ENCODE measurements at regions not wholly inside any gene's neighbourhood (a gene's known extent, or its start where the extent isn't known, plus 50 kb on each side); places are given as distances from the start of the nearest gene placed in this dataset.

DNA sequence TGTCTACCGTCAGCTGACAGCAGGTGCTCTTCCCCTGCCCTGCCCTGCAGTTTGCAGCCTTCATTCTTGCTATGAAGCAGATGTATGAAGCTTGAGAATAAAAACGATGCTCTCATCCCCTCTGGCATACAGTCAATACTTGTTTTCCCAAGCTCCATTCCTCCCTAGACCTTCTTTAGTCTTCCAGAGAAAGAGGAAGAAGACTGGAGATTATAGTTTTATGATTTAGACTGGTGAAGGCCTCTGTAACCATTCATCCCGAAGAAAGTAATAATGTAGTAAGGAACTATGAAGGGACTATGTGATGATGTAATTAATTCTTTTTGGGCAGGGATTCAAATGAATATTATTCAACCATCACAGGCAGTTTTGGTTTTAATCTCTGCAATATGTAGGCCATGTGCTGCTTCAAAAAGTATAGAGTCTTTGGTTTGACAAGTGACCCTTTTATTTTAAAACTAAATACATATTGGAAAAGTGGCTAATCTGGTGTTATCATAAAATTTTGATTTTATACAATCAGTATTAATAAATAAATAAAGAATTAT is 242.4 kb upstream of the KIAA1217 start:
- Histone ChIP-seq H3K4me3 (no peak overlapping the region), H3K36me3 (no peaks in the 10 kb centered on the region), H3K27me3 (no peaks in the 10 kb centered on the region), H3K9me3 (no peaks in the 10 kb centered on the region), H3K4me1 (no peaks in the 10 kb centered on the region), H3K27ac (no peak overlapping the region)
- intact Hi-C loops (cut with DNase I; ENCODE audit: low total_unique reads): no loop called here
- DNase-seq: no peak
- in situ Hi-C loops (cut with MboI; ENCODE audit: low sequenced_read_pairs in 4 of 4): no loop called here
- TF ChIP-seq POLR2A (IDR thresholded peaks at IDR 0.05): no peak
- TF ChIP-seq, protein P1, sequence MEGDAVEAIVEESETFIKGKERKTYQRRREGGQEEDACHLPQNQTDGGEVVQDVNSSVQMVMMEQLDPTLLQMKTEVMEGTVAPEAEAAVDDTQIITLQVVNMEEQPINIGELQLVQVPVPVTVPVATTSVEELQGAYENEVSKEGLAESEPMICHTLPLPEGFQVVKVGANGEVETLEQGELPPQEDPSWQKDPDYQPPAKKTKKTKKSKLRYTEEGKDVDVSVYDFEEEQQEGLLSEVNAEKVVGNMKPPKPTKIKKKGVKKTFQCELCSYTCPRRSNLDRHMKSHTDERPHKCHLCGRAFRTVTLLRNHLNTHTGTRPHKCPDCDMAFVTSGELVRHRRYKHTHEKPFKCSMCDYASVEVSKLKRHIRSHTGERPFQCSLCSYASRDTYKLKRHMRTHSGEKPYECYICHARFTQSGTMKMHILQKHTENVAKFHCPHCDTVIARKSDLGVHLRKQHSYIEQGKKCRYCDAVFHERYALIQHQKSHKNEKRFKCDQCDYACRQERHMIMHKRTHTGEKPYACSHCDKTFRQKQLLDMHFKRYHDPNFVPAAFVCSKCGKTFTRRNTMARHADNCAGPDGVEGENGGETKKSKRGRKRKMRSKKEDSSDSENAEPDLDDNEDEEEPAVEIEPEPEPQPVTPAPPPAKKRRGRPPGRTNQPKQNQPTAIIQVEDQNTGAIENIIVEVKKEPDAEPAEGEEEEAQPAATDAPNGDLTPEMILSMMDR (IDR thresholded peaks at IDR 0.05 in 4 of 5, conservative IDR thresholded peaks at IDR 0.05 in 1 of 5): no peak
- no peak for ATAC-seq

DNA sequence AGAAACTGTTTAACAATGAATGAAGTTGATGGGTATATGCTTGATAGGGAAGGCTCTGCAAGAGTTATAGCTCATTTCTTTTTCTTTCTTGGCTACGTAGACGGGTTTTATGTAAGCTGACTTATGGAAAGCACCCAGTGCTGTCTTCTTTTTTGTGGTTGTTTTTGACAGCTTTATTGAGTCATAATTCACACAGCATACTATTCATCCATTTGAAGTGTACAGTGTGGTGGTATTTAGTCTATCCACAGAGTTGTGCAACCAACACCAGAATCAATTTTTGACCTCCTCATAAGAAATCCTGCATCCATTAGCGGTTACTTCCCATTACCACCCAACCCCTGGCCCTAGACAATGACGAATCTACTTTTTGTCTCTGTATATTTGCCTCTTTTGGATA is 240.6 kb upstream of the KIAA1217 start:
- TF ChIP-seq, protein P1 (IDR thresholded peaks at IDR 0.05 in 4 of 5, conservative IDR thresholded peaks at IDR 0.05 in 1 of 5): no peak
- TF ChIP-seq POLR2A (IDR thresholded peaks at IDR 0.05): no peak
- no peaks in the 10 kb centered on the region for H3K9me3 ChIP-seq
- ATAC-seq (no peak), DNase-seq (no peak)
- H3K4me3 ChIP-seq: no peak overlapping the region
- no peaks in the 10 kb centered on the region for H3K27me3 ChIP-seq
- H3K27ac ChIP-seq: no peak overlapping the region
- intact Hi-C loops (cut with DNase I; ENCODE audit: low total_unique reads): no loop called here
- H3K36me3 ChIP-seq: no peaks in the 10 kb centered on the region
- in situ Hi-C loops (cut with MboI; ENCODE audit: low sequenced_read_pairs in 4 of 4): no loop called here
- H3K4me1 ChIP-seq: no peaks in the 10 kb centered on the region

DNA sequence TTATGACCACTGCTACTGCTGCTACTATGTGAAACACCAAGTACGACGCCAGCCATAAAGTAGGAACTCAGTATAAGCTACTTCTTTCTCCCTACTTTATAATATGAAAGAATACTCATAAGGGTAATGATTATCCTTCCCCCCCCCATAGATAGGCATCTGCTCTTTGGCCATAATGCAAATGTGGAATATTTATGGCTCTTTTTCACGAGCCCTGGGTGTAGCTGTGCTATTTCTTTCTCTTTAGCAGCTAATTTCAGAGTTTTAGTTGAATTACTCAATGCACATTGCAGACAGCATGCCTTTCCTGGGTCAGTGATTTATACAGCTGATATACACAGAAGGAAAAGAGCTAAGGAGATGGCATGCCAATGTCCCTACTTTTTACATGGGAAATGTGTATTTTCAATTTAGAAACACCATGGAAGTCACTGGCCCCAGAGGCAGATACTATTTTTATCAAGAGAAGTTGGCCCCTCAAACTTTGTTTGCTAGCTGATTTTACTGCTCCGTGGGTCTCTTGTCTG is 234.1 kb upstream of the KIAA1217 start:
- in situ Hi-C loops (cut with MboI; ENCODE audit: low sequenced_read_pairs in 4 of 4): loop anchor here in 1 of 4 donors (25.0 kb wide), 1 partner anchor 587 kb away; no protein-coding TSS in a partner anchor

DNA sequence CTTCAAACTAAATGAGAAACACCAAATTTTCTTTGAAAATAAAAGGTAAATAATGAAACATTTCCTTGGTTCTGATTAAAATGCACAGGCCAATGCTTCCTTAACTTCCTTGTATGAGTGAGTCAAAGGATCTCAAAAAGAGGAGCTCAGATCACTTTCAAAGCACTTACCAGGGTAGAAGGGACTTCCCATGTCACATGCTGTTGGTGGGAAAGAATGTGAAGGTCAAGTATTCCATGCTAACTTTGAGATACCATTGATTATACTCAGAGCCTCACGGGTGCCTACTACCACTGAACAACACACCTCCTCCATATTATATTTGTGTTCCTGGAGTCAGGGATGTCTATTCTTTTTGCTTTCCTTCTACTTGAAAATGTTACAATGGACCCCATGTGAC is 233.5 kb upstream of the KIAA1217 start:
- no peaks in the 10 kb centered on the region for H3K9me3 ChIP-seq
- H3K36me3 ChIP-seq: no peaks in the 10 kb centered on the region
- no peak overlapping the region for H3K27ac ChIP-seq
- no peak for DNase-seq
- TF ChIP-seq POLR2A (IDR thresholded peaks at IDR 0.05): no peak
- TF ChIP-seq, protein P1 (IDR thresholded peaks at IDR 0.05 in 4 of 5, conservative IDR thresholded peaks at IDR 0.05 in 1 of 5): no peak
- ATAC-seq: no peak
- H3K4me1 ChIP-seq: peaks cover 29 to 32% of the 10 kb centered on the region in 2 donors
- H3K27me3 ChIP-seq: no peaks in the 10 kb centered on the region
- in situ Hi-C loops (cut with MboI; ENCODE audit: low sequenced_read_pairs in 4 of 4): loop anchor here in 1 of 4 donors (25.0 kb wide), 1 partner anchor 587 kb away; no protein-coding TSS in a partner anchor
- H3K4me3 ChIP-seq: no peak overlapping the region
- intact Hi-C loops (cut with DNase I; ENCODE audit: low total_unique reads): no loop called here

More for the DNA sequence above, 234.1 kb upstream of the KIAA1217 start:
- no peak overlapping the region for H3K27ac ChIP-seq
- no peaks in the 10 kb centered on the region for H3K27me3 ChIP-seq
- H3K9me3 ChIP-seq: no peaks in the 10 kb centered on the region
- ATAC-seq (no peak), DNase-seq (no peak)
- intact Hi-C loops (cut with DNase I; ENCODE audit: low total_unique reads): no loop called here
- H3K4me1 ChIP-seq: peaks cover 26% of the 10 kb centered on the region in 2 donors
- TF ChIP-seq, protein P1 (IDR thresholded peaks at IDR 0.05 in 4 of 5, conservative IDR thresholded peaks at IDR 0.05 in 1 of 5): no peak
- no peak for TF ChIP-seq POLR2A (IDR thresholded peaks at IDR 0.05)
- H3K36me3 ChIP-seq: no peaks in the 10 kb centered on the region
- H3K4me3 ChIP-seq: no peak overlapping the region

Data from gastrocnemius medialis (tissue), 4 donors.